ENCODE measurements at regions not wholly inside any gene's neighbourhood (a gene's known extent, or its start where the extent isn't known, plus 50 kb on each side); places are given as distances from the start of the nearest gene placed in this dataset.

DNA sequence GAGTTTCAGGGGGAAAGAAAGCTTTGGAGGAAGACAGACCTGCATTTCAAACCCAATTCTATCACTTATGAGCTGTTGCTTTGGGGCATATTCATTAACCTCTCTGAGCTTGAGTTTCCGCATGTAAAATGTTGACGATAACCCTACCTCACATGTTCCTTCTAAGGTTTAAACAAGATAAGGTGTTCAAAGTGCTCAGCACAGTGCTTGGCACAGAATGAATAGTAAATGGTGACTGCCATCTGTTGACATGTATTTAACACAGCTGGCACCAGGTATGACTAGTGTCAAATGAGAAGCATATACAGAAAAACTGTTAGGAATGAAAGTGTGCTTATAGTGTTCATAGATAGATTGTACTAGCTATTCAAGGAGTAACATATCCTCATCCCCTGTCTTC is 155.5 kb downstream of the PTGER3 start:
- H3K36me3 ChIP-seq, result no peaks in the 10 kb centered on the region
- H3K27me3 ChIP-seq, result no peaks in the 10 kb centered on the region
- TF ChIP-seq POLR2A (IDR thresholded peaks at IDR 0.05), result no peak
- no peak for TF ChIP-seq EP300 (IDR thresholded peaks at IDR 0.05)
- TF ChIP-seq, protein P1, sequence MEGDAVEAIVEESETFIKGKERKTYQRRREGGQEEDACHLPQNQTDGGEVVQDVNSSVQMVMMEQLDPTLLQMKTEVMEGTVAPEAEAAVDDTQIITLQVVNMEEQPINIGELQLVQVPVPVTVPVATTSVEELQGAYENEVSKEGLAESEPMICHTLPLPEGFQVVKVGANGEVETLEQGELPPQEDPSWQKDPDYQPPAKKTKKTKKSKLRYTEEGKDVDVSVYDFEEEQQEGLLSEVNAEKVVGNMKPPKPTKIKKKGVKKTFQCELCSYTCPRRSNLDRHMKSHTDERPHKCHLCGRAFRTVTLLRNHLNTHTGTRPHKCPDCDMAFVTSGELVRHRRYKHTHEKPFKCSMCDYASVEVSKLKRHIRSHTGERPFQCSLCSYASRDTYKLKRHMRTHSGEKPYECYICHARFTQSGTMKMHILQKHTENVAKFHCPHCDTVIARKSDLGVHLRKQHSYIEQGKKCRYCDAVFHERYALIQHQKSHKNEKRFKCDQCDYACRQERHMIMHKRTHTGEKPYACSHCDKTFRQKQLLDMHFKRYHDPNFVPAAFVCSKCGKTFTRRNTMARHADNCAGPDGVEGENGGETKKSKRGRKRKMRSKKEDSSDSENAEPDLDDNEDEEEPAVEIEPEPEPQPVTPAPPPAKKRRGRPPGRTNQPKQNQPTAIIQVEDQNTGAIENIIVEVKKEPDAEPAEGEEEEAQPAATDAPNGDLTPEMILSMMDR (IDR thresholded peaks at IDR 0.05), result no peak
- no peak for TF ChIP-seq POLR2AphosphoS5 (IDR thresholded peaks at IDR 0.05)
- no peaks in the 10 kb centered on the region for H3K9me3 ChIP-seq
- no peak for ATAC-seq
- H3K4me1 ChIP-seq, result no peaks in the 10 kb centered on the region
- WGBS, 2 donors (ENCODE audit: low coverage in 1 of 2), result 94 to 100% methylated on average over 2 of the region's 2 CpGs
- no peak overlapping the region for H3K4me3 ChIP-seq
- H3K27ac ChIP-seq, result no peak overlapping the region

DNA sequence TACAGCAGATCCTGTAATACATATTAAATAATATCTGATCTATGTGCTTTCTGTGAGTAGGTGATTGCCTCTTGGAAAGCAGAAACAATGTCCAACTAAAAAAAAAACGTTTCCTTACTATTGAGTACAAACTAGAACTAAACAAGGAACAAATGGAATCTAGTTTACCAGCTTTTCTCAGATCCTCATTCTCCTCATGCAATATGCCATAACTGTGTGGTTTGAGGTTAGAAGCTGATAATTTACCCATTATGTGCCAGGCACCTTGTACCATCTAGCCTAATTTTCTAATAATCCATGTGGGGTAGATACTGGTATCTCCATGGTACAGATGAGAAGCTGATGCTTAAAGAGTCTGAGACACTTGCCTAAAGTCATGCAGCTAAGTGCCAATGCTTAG is 154.7 kb downstream of the PTGER3 start:
- WGBS, 2 donors (ENCODE audit: low coverage in 1 of 2), result 25 to 38% methylated on average over 1 of the region's 1 CpG
- TF ChIP-seq EP300 (IDR thresholded peaks at IDR 0.05), result no peak
- TF ChIP-seq POLR2AphosphoS5 (IDR thresholded peaks at IDR 0.05), result no peak
- no peak for TF ChIP-seq POLR2A (IDR thresholded peaks at IDR 0.05)
- TF ChIP-seq, protein P1 (IDR thresholded peaks at IDR 0.05), result no peak
- ATAC-seq, result no peak
- Histone ChIP-seq H3K4me3 (no peak overlapping the region), H3K36me3 (no peaks in the 10 kb centered on the region), H3K9me3 (no peaks in the 10 kb centered on the region), H3K27ac (no peak overlapping the region), H3K27me3 (no peaks in the 10 kb centered on the region), H3K4me1 (no peaks in the 10 kb centered on the region)

DNA sequence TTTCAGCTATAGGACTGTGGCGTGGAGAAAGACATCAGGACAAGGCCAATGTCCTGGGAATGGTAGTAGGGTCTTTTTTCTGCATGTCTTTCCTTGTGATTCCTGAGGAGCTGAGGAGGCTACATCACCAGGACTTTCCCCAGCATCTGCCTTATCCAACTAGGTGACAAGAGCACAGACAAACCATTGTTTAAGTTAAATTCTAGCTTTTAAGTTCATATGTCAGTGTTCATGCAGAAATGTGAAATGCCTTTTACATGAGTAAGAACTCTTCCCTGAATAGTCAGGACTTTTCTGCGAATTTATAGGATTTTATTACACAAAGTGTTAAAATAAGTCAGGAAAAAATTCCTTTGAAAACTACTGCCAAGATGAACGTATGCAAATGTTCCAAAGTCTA is 154.2 kb downstream of the PTGER3 start:
- Histone ChIP-seq H3K4me3 (no peak overlapping the region), H3K27me3 (no peaks in the 10 kb centered on the region), H3K9me3 (no peaks in the 10 kb centered on the region), H3K36me3 (no peaks in the 10 kb centered on the region), H3K4me1 (no peaks in the 10 kb centered on the region), H3K27ac (no peak overlapping the region)
- ATAC-seq, result no peak
- TF ChIP-seq EP300 (IDR thresholded peaks at IDR 0.05) (no peak), POLR2A (IDR thresholded peaks at IDR 0.05) (no peak), POLR2AphosphoS5 (IDR thresholded peaks at IDR 0.05) (no peak)
- TF ChIP-seq, protein P1 (IDR thresholded peaks at IDR 0.05), result no peak
- 74 to 76% methylated on average over 3 of the region's 3 CpGs for WGBS, 2 donors (ENCODE audit: low coverage in 1 of 2)

DNA sequence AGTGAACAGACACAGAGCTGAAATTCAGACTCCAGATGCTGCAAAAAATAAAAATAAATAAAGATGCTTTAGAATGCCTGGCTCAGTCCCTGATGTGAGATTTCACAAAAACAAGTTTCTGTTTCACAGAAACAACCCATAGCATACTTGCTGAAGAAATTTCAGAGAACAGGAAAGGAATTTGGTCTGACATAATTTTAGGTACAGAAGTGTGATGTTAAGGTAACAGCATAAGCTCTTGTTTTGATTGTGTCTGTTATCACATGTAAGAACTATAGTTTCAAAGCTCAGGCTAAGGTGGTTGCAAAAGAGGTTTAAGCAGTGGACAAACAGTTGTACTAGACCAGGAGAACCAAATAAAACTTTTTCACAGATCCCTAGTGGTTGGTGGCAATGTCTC is 152.1 kb downstream of the PTGER3 start:
- TF ChIP-seq POLR2AphosphoS5 (IDR thresholded peaks at IDR 0.05), result no peak
- no peak for TF ChIP-seq EP300 (IDR thresholded peaks at IDR 0.05)
- TF ChIP-seq, protein P1 (IDR thresholded peaks at IDR 0.05), result no peak
- TF ChIP-seq POLR2A (IDR thresholded peaks at IDR 0.05), result no peak
- ATAC-seq, result no peak
- Histone ChIP-seq H3K9me3 (no peaks in the 10 kb centered on the region), H3K4me3 (no peak overlapping the region), H3K27ac (no peak overlapping the region), H3K4me1 (no peaks in the 10 kb centered on the region), H3K27me3 (no peaks in the 10 kb centered on the region), H3K36me3 (no peaks in the 10 kb centered on the region)

DNA sequence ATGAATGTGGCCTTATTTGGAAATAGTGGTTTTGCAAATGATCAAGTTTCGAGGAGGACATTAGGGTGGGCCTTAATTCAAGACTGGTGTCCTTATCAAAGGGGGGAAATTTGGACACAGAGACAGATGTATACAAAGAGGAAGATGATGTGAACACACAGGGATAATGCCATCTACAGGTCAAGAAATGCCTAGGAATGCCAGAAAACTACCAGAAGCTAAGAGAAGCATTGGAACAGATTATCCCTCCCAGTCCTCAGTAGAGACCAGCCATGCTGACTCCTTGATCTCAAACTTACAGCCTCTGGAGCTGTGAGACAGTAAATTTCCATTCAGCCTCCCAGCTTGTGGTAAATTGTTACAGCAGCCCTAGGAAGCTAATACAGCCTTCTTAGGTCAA is 151.4 kb downstream of the PTGER3 start:
- TF ChIP-seq POLR2AphosphoS5 (IDR thresholded peaks at IDR 0.05), result no peak
- TF ChIP-seq POLR2A (IDR thresholded peaks at IDR 0.05), result no peak
- no peak for TF ChIP-seq EP300 (IDR thresholded peaks at IDR 0.05)
- TF ChIP-seq, protein P1 (IDR thresholded peaks at IDR 0.05), result no peak
- Histone ChIP-seq H3K36me3 (no peaks in the 10 kb centered on the region), H3K9me3 (no peaks in the 10 kb centered on the region), H3K27me3 (no peaks in the 10 kb centered on the region), H3K4me3 (no peak overlapping the region), H3K27ac (no peak overlapping the region), H3K4me1 (no peaks in the 10 kb centered on the region)
- 43 to 91% methylated on average over 1 of the region's 1 CpG for WGBS, 2 donors (ENCODE audit: low coverage in 1 of 2)
- no peak for ATAC-seq

All from gastroesophageal sphincter (tissue), 4 donors.